IMR-90 (cell line): ENCODE measurements at regions not wholly inside any gene's neighbourhood (a gene's known extent, or its start where the extent isn't known, plus 50 kb on each side); places are given as distances from the start of the nearest gene placed in this dataset.

ENCODE experiments used
- ATAC-seq: fragments of 200-7000 bp; cut with Tn5 transposase; 2 replicates; pipeline ENCODE4 v1.9.1; 2020; ENCODE audit warnings: low read depth, mild to moderate bottlenecking, moderate library complexity
- BruUV-seq: library from RNA; stranded (reverse); fragments of 400-500 nt; replicated peaks from 2 replicates; lab custom pipeline; 2021; lab: Mats Ljungman, UMichigan
- CTCF ChIA-PET: fragments of 300-600 bp; formaldehyde crosslinking; extraction: SDS; loops from one replicate; lab custom pipeline; 2021; ENCODE audit warnings: antibody characterized with exemption; lab: Yijun Ruan, JAX
- POLR2A ChIA-PET: fragments of 300-600 bp; sonication (Branson Sonifier 250); formaldehyde crosslinking; loops from one replicate; lab custom pipeline; 2022; ENCODE audit warnings: antibody characterized with exemption; ENCODE audit not compliant: unreplicated experiment; lab: Charles Lee
- DNase-seq: peaks from one replicate; pipeline ENCODE4 v3.0.0; 2013
- H2AFZ ChIP-seq: replicated peaks from 2 replicates; pipeline ENCODE3; 2013; ENCODE audit warnings: low read length, mild to moderate bottlenecking; ENCODE audit not compliant: poor library complexity
- H2AK5ac ChIP-seq: 2 replicates; pipeline ENCODE4 v1.6.1; 2013; ENCODE audit warnings: low read depth, low read length, inconsistent platforms
- H2AK9ac ChIP-seq: replicated peaks from 2 replicates; pipeline ENCODE3; 2013; ENCODE audit warnings: mild to moderate bottlenecking, low read depth, low read length, moderate library complexity; ENCODE audit not compliant: poor library complexity
- H2BK120ac ChIP-seq: 2 replicates; pipeline ENCODE4 v1.6.1; 2013; ENCODE audit warnings: low read depth, low read length, inconsistent platforms
- H2BK15ac ChIP-seq: 3 replicates; pipeline ENCODE4 v1.6.1; 2013; ENCODE audit warnings: low read depth, low read length, inconsistent platforms
- H2BK20ac ChIP-seq: 2 replicates; pipeline ENCODE4 v1.6.1; 2013; ENCODE audit warnings: low read depth, mild to moderate bottlenecking, inconsistent platforms, low read length, moderate library complexity
- H2BK5ac ChIP-seq: 2 replicates; pipeline ENCODE4 v1.6.1; 2013; ENCODE audit warnings: mild to moderate bottlenecking, low read depth, low read length, inconsistent platforms; ENCODE audit not compliant: poor library complexity, severe bottlenecking
- H3K14ac ChIP-seq: replicated peaks from 2 replicates; pipeline ENCODE4 v1.6.1; 2013; ENCODE audit warnings: low read depth, low read length, inconsistent platforms
- H3K18ac ChIP-seq: 2 replicates; pipeline ENCODE4 v1.6.1; 2013; ENCODE audit warnings: low read depth, low read length, control low read depth
- H3K23ac ChIP-seq: 2 replicates; pipeline ENCODE4 v1.6.1; 2013; ENCODE audit warnings: low read depth, low read length, inconsistent platforms
- H3K27ac ChIP-seq: 2 replicates; pipeline ENCODE4 v1.5.1; 2013; ENCODE audit warnings: mild to moderate bottlenecking, control low read depth, low read length; ENCODE audit not compliant: insufficient read depth
- H3K27me3 ChIP-seq: 2 replicates; pipeline ENCODE4 v1.6.1; 2013; ENCODE audit warnings: low read length; ENCODE audit not compliant: control insufficient read depth, insufficient read depth
- H3K36me3 ChIP-seq: 2 replicates; pipeline ENCODE4 v1.6.1; 2013; ENCODE audit warnings: low read length, mixed read lengths; ENCODE audit not compliant: control insufficient read depth, insufficient read depth
- H3K4ac ChIP-seq: 2 replicates; pipeline ENCODE4 v1.6.1; 2013; ENCODE audit warnings: low read depth, low read length, inconsistent platforms
- H3K4me1 ChIP-seq: 2 replicates; pipeline ENCODE4 v1.6.1; 2013; ENCODE audit warnings: low read length, mixed read lengths; ENCODE audit not compliant: control insufficient read depth, insufficient read depth
- H3K4me2 ChIP-seq: 2 replicates; pipeline ENCODE4 v1.6.1; 2013; ENCODE audit warnings: low read depth, mild to moderate bottlenecking, control low read depth, low read length, moderate library complexity
- H3K4me3 ChIP-seq: 2 replicates; pipeline ENCODE4 v1.5.1; 2013; ENCODE audit warnings: low read depth, mild to moderate bottlenecking, control low read depth, low read length, moderate library complexity; ENCODE audit not compliant: insufficient read depth
- H3K56ac ChIP-seq: 2 replicates; pipeline ENCODE4 v1.6.1; 2013; ENCODE audit warnings: low read length, inconsistent platforms; ENCODE audit not compliant: insufficient read depth; ENCODE audit errors: extremely low read depth
- H3K79me1 ChIP-seq, 2 experiments: 2 replicates each; pipeline ENCODE4 v1.6.1; 2013; ENCODE audit warnings: low read length in 2 of 2, inconsistent platforms in 1 of 2, low read depth in 1 of 2
- H3K9ac ChIP-seq: 2 replicates; pipeline ENCODE4 v1.6.1; 2013; ENCODE audit warnings: low read depth, low read length, control low read depth
- H3K9me1 ChIP-seq: 2 replicates; pipeline ENCODE4 v1.6.1; 2013; ENCODE audit warnings: low read length, inconsistent platforms; ENCODE audit not compliant: insufficient read depth
- H3K9me3 ChIP-seq: 2 replicates; pipeline ENCODE4 v1.6.1; 2013; ENCODE audit warnings: low read length; ENCODE audit not compliant: control insufficient read depth, insufficient read depth
- H4K20me1 ChIP-seq: 2 replicates; pipeline ENCODE4 v1.6.1; 2013; ENCODE audit warnings: low read length, inconsistent platforms; ENCODE audit not compliant: insufficient read depth
- H4K5ac ChIP-seq: 2 replicates; pipeline ENCODE4 v1.6.1; 2013; ENCODE audit warnings: mild to moderate bottlenecking, low read depth, low read length, control low read depth
- H4K8ac ChIP-seq, 2 experiments: 2 replicates each; pipeline ENCODE4 v1.6.1; 2013; ENCODE audit warnings: low read depth in 2 of 2, low read length in 2 of 2, control low read depth in 1 of 2, inconsistent platforms in 1 of 2
- H4K91ac ChIP-seq: 2 replicates; pipeline ENCODE4 v1.6.1; 2013; ENCODE audit warnings: low read depth, low read length, inconsistent platforms; ENCODE audit not compliant: insufficient read depth
- BHLHE40 ChIP-seq: fragments of 150-350 bp; IDR thresholded peaks from 2 replicates; pipeline ENCODE4 v1.6.1; 2016; ENCODE audit warnings: mild to moderate bottlenecking, low read depth, low read length
- CEBPB ChIP-seq: IDR thresholded peaks from 2 replicates; pipeline ENCODE4 v1.6.1; 2012; ENCODE audit warnings: low read depth, low read length, improper control_type of control experiment
- CHD1 ChIP-seq: IDR thresholded peaks from 2 replicates; pipeline ENCODE4 v1.6.1; 2012; ENCODE audit warnings: low read depth, low read length, improper control_type of control experiment
- CTCF ChIP-seq: conservative IDR thresholded peaks from 2 replicates; pipeline ENCODE4 v1.5.1; 2012; ENCODE audit warnings: mild to moderate bottlenecking, low read depth, low read length, improper control_type of control experiment
- ELK1 ChIP-seq: fragments of 150-350 bp; IDR thresholded peaks from 2 replicates; pipeline ENCODE4 v1.6.1; 2016; ENCODE audit warnings: low read depth, mild to moderate bottlenecking, low read length, moderate library complexity, borderline replicate concordance
- FOS ChIP-seq: fragments of 150-350 bp; IDR thresholded peaks from 2 replicates; pipeline ENCODE4 v1.6.1; 2016; ENCODE audit warnings: low read depth, low read length
- MAFK ChIP-seq: IDR thresholded peaks from 2 replicates; pipeline ENCODE4 v1.6.1; 2012; ENCODE audit warnings: low read depth, low read length, improper control_type of control experiment
- MAZ ChIP-seq: IDR thresholded peaks from 2 replicates; pipeline ENCODE4 v1.6.1; 2012; ENCODE audit warnings: low read depth, mild to moderate bottlenecking, low read length, improper control_type of control experiment, moderate library complexity, borderline replicate concordance
- MXI1 ChIP-seq: IDR thresholded peaks from 2 replicates; pipeline ENCODE4 v1.6.1; 2012; ENCODE audit warnings: low read depth, mild to moderate bottlenecking, low read length, moderate library complexity, borderline replicate concordance
- NFE2L2 ChIP-seq: fragments of 150-350 bp; IDR thresholded peaks from 2 replicates; pipeline ENCODE4 v1.6.1; 2016; ENCODE audit warnings: low read depth, mild to moderate bottlenecking, low read length
- POLR2A ChIP-seq: IDR thresholded peaks from 2 replicates; pipeline ENCODE4 v1.6.1; 2012; ENCODE audit warnings: mild to moderate bottlenecking, low read depth, low read length
- RAD21 ChIP-seq: IDR thresholded peaks from 2 replicates; pipeline ENCODE4 v1.6.1; 2012; ENCODE audit warnings: low read length, improper control_type of control experiment
- RCOR1 ChIP-seq: IDR thresholded peaks from 2 replicates; pipeline ENCODE4 v1.6.1; 2012; ENCODE audit warnings: mild to moderate bottlenecking, low read length, improper control_type of control experiment; ENCODE audit not compliant: insufficient replicate concordance
- RFX5 ChIP-seq: IDR thresholded peaks from 2 replicates; pipeline ENCODE4 v1.8.0; 2012; ENCODE audit warnings: low read depth, mild to moderate bottlenecking, low read length, moderate library complexity
- SMC3 ChIP-seq: fragments of 150-350 bp; IDR thresholded peaks from 2 replicates; pipeline ENCODE4 v1.6.1; 2016; ENCODE audit warnings: low read depth, mild to moderate bottlenecking, antibody characterized with exemption, low read length, moderate library complexity
- USF2 ChIP-seq: fragments of 150-350 bp; IDR thresholded peaks from 2 replicates; pipeline ENCODE4 v1.6.1; 2017; ENCODE audit warnings: mild to moderate bottlenecking, antibody characterized with exemption, low read length, low read depth
- WGBS, 2 experiments: methylation state at CpG; one replicate each; pipeline versions ENCODE4 v1.1.5 to v1.1.7; 2013; ENCODE audit warnings: missing lambda C conversion rate in 2 of 2; ENCODE audit not compliant: insufficient read length in 1 of 2; ENCODE audit errors: extremely low coverage in 2 of 2; 5-methylcytosine and 5-hydroxymethylcytosine counted together
- dilution Hi-C: fragments of 300-500 bp; cut with HindIII; formaldehyde crosslinking; loops from one replicate; pipeline ENCODE4 v1.14.3; 2018; ENCODE audit warnings: low sequenced_read_pairs; ENCODE audit not compliant: unreplicated experiment
- in situ Hi-C: fragments of 300-500 bp; cut with MboI; formaldehyde crosslinking; loops from 3 replicates; pipeline ENCODE4 v1.14.3; 2019; ENCODE audit warnings: low sequenced_read_pairs, inconsistent platforms, mixed read lengths
- intact Hi-C: fragments of 100-400 bp; cut with micrococcal nuclease; formaldehyde crosslinking; loops from 2 replicates; pipeline ENCODE4 v1.10.0; 2022

GRCh38 chr2:57759131-57759530 is 287.5 kb upstream of the VRK2 start:
- Histone ChIP-seq H2AK9ac (no peak overlapping the region), H3K4me1 (no peaks in the 10 kb centered on the region), H2BK15ac (no peak overlapping the region), H3K4me2 (no peak overlapping the region), H2BK20ac (no peak overlapping the region), H3K4ac (no peak overlapping the region), H3K27ac (no peak overlapping the region), H3K23ac (no peak overlapping the region), H3K9me3 (no peaks in the 10 kb centered on the region), H2AK5ac (no peak overlapping the region), H3K36me3 (no peaks in the 10 kb centered on the region), H3K18ac (no peak overlapping the region), H3K79me1 (no peaks in the 10 kb centered on the region), H3K27me3 (no peaks in the 10 kb centered on the region), H2AFZ (no peak overlapping the region), H3K9ac (no peak overlapping the region), H3K4me3 (no peak overlapping the region), H4K20me1 (no peaks in the 10 kb centered on the region), H3K56ac (no peak overlapping the region; the same call in 1 of the 2 replicates), H3K14ac (no peak overlapping the region), H4K5ac (no peak overlapping the region), H2BK5ac (no peak overlapping the region), H4K8ac (no peak overlapping the region), H2BK120ac (no peak overlapping the region), H4K91ac (no peak overlapping the region), H3K9me1 (no peaks in the 10 kb centered on the region)
- ChIA-PET CTCF (interaction anchor here (0.8 to 1.6 kb wide), 4 partner anchors 10 to 689 kb away, joined by 5 read pairs; no protein-coding TSS in a partner anchor), POLR2A (interaction anchor here (0.5 kb wide), 1 partner anchor 72 kb away, joined by 4 read pairs; no protein-coding TSS in a partner anchor)
- BruUV-seq = no TSS peak
- intact Hi-C loops (loop anchor here (1.0 to 5.0 kb wide), 2 partner anchors 147 to 923 kb away; no protein-coding TSS in a partner anchor), in situ Hi-C loops (loop anchor here (25.0 kb wide), 1 partner anchor 928 kb away; no protein-coding TSS in a partner anchor), dilution Hi-C loops (no loop called here)
- DNase-seq = no peak
- TF ChIP-seq POLR2A (no peak), USF2 (no peak), CHD1 (no peak), MAFK (no peak), CEBPB (no peak), NFE2L2 (no peak), MXI1 (no peak), SMC3 (no peak), RFX5 (no peak), BHLHE40 (no peak), CTCF (no peak), ELK1 (no peak), RCOR1 (no peak), RAD21 (no peak), FOS (no peak), MAZ (no peak)
- WGBS, 2 experiments = 61% methylated on average over 2 of the region's 5 CpGs; no CpG with 5 or more reads in 1 of the 2 experiments
- ATAC-seq = no peak
